ENCODE measurements at regions not wholly inside any gene's neighbourhood (a gene's known extent, or its start where the extent isn't known, plus 50 kb on each side); places are given as distances from the start of the nearest gene placed in this dataset.

DNA sequence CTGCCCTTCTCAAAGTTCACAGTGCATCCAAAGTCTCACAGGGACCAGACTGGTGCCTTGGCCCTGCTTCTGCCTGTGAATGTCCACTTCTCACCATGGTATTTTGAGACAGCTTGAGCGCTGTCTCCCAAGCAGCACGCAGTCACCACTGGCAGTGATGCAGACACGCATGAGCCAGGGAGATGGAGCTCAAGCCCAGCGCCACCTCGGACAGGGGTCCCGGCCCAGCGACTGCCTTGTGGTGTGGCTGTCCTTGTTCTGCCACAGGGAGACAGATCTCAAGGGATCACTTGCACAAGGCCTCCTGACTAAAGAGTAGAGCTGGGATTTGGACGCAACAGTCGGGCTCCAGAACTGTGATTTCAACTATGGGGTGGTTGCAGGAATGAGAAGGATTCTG is 92.6 kb upstream of the MBL2 start:
- DNase-seq = no peak

DNA sequence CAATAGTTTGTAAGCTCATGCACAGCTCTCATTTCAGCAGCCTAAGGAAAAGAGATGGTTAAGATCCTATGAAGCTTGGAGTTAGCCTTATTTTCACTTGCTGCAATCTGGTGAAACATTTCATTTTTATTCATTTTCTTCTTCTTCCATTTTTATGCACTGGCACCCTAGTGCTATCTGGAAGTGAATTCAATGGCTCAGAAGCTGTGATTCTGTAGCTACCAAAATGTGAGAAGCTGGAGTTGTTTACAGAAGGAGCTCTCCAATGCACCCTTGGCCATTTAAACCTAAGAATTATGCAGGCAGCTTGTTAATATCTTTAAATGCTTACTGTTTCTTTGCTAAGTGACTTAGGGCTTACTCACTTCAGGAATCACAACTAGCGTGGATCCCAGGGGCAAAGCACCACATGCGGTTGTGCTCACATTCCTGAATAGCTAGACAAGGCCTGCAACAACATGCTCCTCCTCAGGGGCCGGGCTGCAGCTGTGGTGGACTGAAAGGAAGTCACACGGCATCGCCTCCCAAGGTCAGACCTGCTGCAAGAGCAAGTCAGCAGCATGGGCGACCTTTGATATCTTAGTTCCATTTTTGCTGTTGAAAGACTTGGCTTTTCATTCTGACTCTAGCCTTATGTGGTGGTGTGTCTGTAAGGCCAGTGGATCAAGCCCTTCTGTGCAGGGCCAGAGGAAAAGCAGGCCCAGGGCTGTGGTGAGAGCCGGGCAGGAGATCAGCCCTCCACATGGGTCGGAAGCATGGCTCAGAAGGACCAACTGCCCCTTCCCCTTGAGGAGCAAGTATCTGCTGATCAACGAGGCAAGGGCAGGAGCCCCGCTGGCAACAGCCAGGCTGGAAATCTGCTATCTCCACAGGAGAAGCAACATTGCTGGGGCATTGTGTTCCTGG is 91.9 kb upstream of the MBL2 start:
- no peak for DNase-seq

DNA sequence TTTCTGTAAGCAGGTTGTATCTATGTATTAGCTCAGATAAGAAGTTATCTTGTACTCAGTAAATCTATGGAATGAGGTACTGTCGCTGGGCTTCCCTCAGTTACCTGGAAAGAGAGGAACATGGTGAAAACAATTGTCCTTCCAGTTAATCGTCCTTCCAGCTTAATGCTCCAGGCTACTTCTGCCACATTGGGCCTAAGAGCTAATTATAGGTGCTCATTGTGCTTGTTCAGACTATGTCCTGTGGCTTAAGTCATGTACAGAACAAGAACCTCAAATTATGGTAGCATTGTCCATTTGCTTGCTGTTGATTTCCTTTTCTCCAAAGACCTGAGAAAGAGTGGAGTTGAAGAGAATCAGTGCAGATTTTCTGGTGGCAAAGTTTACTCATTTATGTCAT is 86.1 kb upstream of the MBL2 start:
- no peak for DNase-seq

DNA sequence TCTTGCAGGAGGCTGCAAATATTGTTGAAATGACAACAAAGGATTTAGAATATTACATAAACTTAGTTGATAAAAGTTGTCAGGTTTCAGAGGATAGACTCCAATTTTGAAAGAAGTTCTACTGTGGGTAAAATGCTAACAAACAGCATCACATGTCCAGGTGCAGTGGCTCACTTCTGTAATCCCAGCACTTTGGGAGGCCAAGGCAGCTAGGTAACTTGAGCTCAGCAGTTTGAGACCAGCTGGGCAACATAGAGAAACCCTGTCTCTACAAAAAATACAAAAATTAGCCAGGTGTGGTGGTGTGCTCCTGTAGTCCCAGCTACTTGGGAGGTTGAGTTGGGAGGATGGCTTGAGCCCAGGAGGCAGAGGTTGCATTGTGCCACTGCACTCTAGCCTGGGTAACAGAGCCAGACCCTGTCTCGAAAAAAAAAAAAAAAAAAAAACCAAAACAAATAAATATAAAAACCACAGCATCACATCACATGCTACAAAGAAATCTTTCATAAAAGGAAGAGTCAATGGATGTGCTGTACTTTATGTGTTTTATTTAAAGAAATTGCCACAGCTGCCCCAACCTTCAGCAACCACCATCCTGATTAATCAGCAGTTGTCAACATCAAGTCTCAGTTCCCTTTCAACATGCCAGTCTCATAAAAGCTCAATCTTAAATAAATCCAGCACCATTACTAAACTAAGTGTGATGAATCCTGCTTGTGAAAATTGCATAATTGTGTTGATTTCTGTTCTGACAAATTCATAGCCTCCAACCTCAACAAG is 83.2 kb upstream of the MBL2 start:
- DNase-seq = no peak

DNA sequence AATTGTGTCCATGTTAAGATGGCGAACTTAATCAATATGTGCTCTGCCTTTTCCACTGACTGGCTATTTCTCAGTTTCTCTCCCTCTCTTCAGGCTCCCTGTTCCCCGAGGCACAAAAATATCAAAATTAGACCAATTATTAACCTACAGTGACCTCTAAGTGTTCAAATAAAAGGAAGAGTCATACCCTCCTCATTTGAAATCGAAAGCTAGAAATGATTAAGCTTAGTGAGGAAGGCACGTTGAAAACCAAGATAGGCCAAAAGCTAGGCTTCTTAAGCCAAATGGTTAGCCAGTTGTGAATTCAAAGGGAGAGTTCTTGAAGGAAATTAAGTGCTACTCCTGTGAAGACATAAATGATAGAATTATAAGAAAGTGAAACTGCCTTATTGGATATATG is 81.1 kb upstream of the MBL2 start:
- no peak for DNase-seq

DNA sequence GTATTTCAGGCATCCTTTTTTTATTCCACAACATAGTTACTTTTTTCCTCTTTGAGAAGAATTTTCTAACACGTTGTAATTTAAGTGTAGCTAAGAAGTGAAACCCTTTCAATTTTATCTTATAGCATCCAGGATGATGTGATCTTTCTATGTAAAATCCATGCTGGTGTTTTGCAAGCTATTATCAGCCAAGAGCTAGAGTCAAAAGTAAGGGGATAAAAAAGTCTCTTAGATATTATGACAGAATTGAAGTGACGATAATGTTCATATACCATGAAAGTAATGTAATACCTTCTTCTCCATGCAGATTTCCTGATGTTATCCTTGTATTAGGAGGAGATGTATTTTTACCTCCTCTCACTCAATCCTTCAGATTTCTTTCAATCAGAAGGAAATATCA is 64.2 kb upstream of the MBL2 start:
- DNase-seq = no peak
